Colonic mucosa (tissue), 4 donors: ENCODE measurements at regions not wholly inside any gene's neighbourhood (a gene's known extent, or its start where the extent isn't known, plus 50 kb on each side); places are given as distances from the start of the nearest gene placed in this dataset.

Source experiments
- DNase-seq: peaks from one replicate; pipeline ENCODE4 v3.0.0-alpha.2; 2020
- H3K27ac ChIP-seq: fragments of 200-600 bp; one replicate; pipeline ENCODE4 v1.8.0; 2021
- H3K27me3 ChIP-seq: fragments of 200-600 bp; one replicate; pipeline ENCODE4 v1.8.0; 2021
- H3K36me3 ChIP-seq: fragments of 200-600 bp; one replicate; pipeline ENCODE4 v1.8.0; 2021
- H3K4me1 ChIP-seq: fragments of 200-600 bp; one replicate; pipeline ENCODE4 v1.8.0; 2021; ENCODE audit warnings: mild to moderate bottlenecking
- H3K4me3 ChIP-seq: fragments of 200-600 bp; one replicate; pipeline ENCODE4 v1.8.0; 2021
- H3K9ac ChIP-seq, 2 donors: one replicate each; pipeline ENCODE4 v1.7.0; 2013; ENCODE audit warnings: control low read depth in 2 of 2, low read depth in 2 of 2, low read length in 2 of 2
- H3K9me3 ChIP-seq: fragments of 200-600 bp; one replicate; pipeline ENCODE4 v1.8.0; 2021
- intact Hi-C: fragments of 100-400 bp; cut with DNase I; formaldehyde crosslinking; loops from one replicate; pipeline ENCODE4 v1.14.1; 2022
- TF ChIP-seq, protein P1 (sequence below): fragments of 200-600 bp; IDR thresholded peaks from one replicate; pipeline ENCODE4 v1.8.0; 2022; ENCODE audit warnings: antibody characterized with exemption, mild to moderate bottlenecking
- donor health status: healthy.
- donor health status: DM: no; HTN: no; CAD: no.
- donor health status: DM: no; HTN: no; CAD: no.

GRCh38 chr21:16279731-16280581 lies 550.2 kb downstream of the USP25 start:
- TF ChIP-seq, protein P1, sequence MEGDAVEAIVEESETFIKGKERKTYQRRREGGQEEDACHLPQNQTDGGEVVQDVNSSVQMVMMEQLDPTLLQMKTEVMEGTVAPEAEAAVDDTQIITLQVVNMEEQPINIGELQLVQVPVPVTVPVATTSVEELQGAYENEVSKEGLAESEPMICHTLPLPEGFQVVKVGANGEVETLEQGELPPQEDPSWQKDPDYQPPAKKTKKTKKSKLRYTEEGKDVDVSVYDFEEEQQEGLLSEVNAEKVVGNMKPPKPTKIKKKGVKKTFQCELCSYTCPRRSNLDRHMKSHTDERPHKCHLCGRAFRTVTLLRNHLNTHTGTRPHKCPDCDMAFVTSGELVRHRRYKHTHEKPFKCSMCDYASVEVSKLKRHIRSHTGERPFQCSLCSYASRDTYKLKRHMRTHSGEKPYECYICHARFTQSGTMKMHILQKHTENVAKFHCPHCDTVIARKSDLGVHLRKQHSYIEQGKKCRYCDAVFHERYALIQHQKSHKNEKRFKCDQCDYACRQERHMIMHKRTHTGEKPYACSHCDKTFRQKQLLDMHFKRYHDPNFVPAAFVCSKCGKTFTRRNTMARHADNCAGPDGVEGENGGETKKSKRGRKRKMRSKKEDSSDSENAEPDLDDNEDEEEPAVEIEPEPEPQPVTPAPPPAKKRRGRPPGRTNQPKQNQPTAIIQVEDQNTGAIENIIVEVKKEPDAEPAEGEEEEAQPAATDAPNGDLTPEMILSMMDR = no peak
- intact Hi-C loops = no loop called here
- H3K27ac ChIP-seq = no peak overlapping the region

GRCh38 chr21:16280686-16281091 lies 550.9 kb downstream of the USP25 start:
- Histone ChIP-seq H3K36me3 (no peaks in the 10 kb centered on the region), H3K4me3 (no peak overlapping the region), H3K9me3 (no peaks in the 10 kb centered on the region), H3K27me3 (no peaks in the 10 kb centered on the region), H3K4me1 (no peaks in the 10 kb centered on the region), H3K27ac (no peak overlapping the region), H3K9ac (no peak overlapping the region)
- TF ChIP-seq, protein P1 = no peak
- DNase-seq = no peak
- intact Hi-C loops = no loop called here

More at GRCh38 chr21:16279731-16280581, 550.2 kb downstream of the USP25 start:
- no peaks in the 10 kb centered on the region for H3K9me3 ChIP-seq
- H3K4me3 ChIP-seq = no peak overlapping the region
- DNase-seq = no peak
- H3K36me3 ChIP-seq = no peaks in the 10 kb centered on the region
- no peaks in the 10 kb centered on the region for H3K27me3 ChIP-seq
- H3K4me1 ChIP-seq = no peaks in the 10 kb centered on the region
- no peak overlapping the region for H3K9ac ChIP-seq

DNA sequence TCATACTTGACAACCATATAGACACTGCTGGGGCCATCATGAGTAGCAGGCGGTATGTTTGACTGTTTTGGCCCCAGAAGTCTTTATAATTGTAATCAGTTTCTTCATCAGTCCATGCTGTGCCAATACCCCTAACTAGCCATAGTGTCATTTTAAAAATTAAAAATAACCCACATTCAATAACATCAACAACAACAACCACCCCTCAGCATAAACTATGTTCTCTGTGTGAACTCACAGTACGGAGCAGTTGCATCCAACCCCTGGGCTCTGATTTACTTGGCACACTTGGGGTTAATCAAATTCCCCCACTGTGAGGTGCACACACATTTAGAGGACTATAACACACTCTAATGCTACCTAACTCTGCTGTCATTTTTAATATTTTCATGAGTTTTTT lies 553.7 kb downstream of the USP25 start:
- intact Hi-C loops = no loop called here
- no peak overlapping the region for H3K27ac ChIP-seq
- TF ChIP-seq, protein P1 = no peak
- no peaks in the 10 kb centered on the region for H3K36me3 ChIP-seq
- no peaks in the 10 kb centered on the region for H3K9me3 ChIP-seq
- no peak overlapping the region for H3K4me3 ChIP-seq
- H3K27me3 ChIP-seq = no peaks in the 10 kb centered on the region
- H3K9ac ChIP-seq = no peak overlapping the region
- no peak for DNase-seq
- no peaks in the 10 kb centered on the region for H3K4me1 ChIP-seq

- H3K9me3 ChIP-seq = no peaks in the 10 kb centered on the region
- DNase-seq = no peak
- H3K27ac ChIP-seq = no peak overlapping the region
- no peaks in the 10 kb centered on the region for H3K27me3 ChIP-seq
- H3K4me3 ChIP-seq = no peak overlapping the region
- TF ChIP-seq, protein P1 = no peak
- intact Hi-C loops = no loop called here
- no peaks in the 10 kb centered on the region for H3K36me3 ChIP-seq
- H3K4me1 ChIP-seq = no peaks in the 10 kb centered on the region
- H3K9ac ChIP-seq = no peak overlapping the region
These were observed 555.9 kb downstream of the USP25 start for GRCh38 chr21:16285605-16286126.

DNA sequence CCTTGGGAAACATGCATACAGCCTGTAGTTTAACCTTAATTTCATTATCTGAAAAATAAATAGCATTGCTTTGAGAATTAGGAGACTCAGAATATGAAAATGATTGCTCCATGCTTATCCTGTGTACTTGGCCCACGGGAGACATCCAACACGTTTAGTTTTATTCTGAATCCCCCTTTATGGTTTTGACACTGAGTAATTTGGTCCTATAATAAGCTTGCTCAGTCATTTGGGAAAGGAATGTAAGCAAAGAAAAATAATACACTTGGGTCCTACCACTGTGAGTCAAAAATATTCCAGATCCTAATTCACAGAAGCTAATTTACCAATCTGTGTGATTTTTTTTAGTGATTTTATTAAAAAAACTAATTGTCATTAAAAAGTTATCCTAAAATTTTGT lies 557.3 kb downstream of the USP25 start:
- TF ChIP-seq, protein P1 = no peak
- Histone ChIP-seq H3K4me3 (no peak overlapping the region), H3K27ac (no peak overlapping the region), H3K9ac (no peak overlapping the region), H3K36me3 (no peaks in the 10 kb centered on the region), H3K9me3 (no peaks in the 10 kb centered on the region), H3K27me3 (no peaks in the 10 kb centered on the region), H3K4me1 (no peaks in the 10 kb centered on the region)
- intact Hi-C loops = no loop called here
- no peak for DNase-seq
